Choroid plexus epithelial cell (primary cell): ENCODE measurements at regions not wholly inside any gene's neighbourhood (a gene's known extent, or its start where the extent isn't known, plus 50 kb on each side); places are given as distances from the start of the nearest gene placed in this dataset.

ENCODE experiments used
- DNase-seq: peaks from one replicate; pipeline ENCODE4 v3.0.0-alpha.2; 2010; ENCODE audit warnings: low read depth
- H3K4me3 ChIP-seq: 2 replicates; pipeline ENCODE4 v1.5.1; 2011; ENCODE audit warnings: low read depth, mild to moderate bottlenecking, control low read depth, low read length, moderate library complexity
- CTCF ChIP-seq: conservative IDR thresholded peaks from 2 replicates; pipeline ENCODE4 v1.5.1; 2011; ENCODE audit warnings: low read depth, mild to moderate bottlenecking, control low read depth, inconsistent platforms, low read length, moderate library complexity

- H3K4me3 ChIP-seq = no peak overlapping the region
- no peak for TF ChIP-seq CTCF
- no peak for DNase-seq
These were observed 290.1 kb upstream of the USP25 start for GRCh38 chr21:15439726-15440125.

GRCh38 chr21:15441060-15441493, 288.7 kb upstream of the USP25 start:
- no peak for TF ChIP-seq CTCF
- H3K4me3 ChIP-seq = no peak overlapping the region
- DNase-seq = no peak

- no peak for TF ChIP-seq CTCF
- no peak overlapping the region for H3K4me3 ChIP-seq
These were observed 287.8 kb upstream of the USP25 start for GRCh38 chr21:15441992-15442391.

GRCh38 chr21:15442743-15443469, 286.9 kb upstream of the USP25 start:
- TF ChIP-seq CTCF = no peak
- no peak overlapping the region for H3K4me3 ChIP-seq
- no peak for DNase-seq

More at GRCh38 chr21:15441992-15442391, 287.8 kb upstream of the USP25 start:
- no peak for DNase-seq

- H3K4me3 ChIP-seq = no peak overlapping the region
- DNase-seq = no peak
- TF ChIP-seq CTCF = no peak
These were observed 286.1 kb upstream of the USP25 start for GRCh38 chr21:15443740-15444117.

GRCh38 chr21:15444118-15444960, 285.4 kb upstream of the USP25 start:
- H3K4me3 ChIP-seq = no peak overlapping the region
- peak; percentile 31 for DNase-seq
- TF ChIP-seq CTCF = no peak
